ELF-1 (cell line): ENCODE measurements at regions not wholly inside any gene's neighbourhood (a gene's known extent, or its start where the extent isn't known, plus 50 kb on each side); places are given as distances from the start of the nearest gene placed in this dataset.

ENCODE experiments used
- DNase-seq: peaks from one replicate; pipeline ENCODE4 v3.0.0-alpha.2; 2016; ENCODE audit warnings: low read depth, low spot score

DNA sequence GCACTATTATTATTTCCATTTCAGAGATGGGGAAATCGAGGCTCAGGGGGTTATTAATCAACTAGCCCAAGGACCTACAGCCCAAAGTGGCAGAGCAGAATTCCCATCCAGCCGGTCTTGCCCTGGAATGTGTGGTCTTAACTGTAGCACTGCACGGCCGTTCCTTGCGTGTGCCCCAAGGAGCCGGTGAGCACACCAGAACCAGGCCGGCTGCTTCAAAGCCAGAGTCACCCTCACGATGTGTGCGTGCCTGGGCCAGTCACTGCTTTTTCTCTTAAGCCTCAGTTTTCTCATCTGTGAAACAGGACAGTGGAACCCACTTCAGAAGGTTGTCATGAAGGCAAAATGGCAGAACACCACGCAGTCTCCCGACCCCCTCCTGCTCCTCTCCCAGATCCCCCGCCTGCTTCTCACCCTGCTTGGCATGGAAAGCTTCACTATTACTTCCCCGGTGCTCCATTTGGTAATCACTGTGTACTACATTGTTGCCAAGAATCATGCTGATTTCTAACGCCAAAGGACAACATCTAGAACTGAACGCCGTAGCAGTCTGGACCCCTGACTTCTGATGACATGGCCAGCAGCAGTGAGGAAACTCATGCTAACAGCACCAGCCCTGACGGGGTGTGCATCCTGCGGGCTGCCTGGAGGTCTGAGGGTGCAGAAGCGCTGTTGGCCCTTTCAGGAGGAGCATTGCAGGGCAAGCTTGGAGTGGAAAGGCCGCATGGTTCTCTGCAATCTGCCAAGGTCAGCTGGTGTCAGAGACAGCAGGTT lies 106.8 kb upstream of the B3GAT1 start:
- DNase-seq, result no peak

DNA sequence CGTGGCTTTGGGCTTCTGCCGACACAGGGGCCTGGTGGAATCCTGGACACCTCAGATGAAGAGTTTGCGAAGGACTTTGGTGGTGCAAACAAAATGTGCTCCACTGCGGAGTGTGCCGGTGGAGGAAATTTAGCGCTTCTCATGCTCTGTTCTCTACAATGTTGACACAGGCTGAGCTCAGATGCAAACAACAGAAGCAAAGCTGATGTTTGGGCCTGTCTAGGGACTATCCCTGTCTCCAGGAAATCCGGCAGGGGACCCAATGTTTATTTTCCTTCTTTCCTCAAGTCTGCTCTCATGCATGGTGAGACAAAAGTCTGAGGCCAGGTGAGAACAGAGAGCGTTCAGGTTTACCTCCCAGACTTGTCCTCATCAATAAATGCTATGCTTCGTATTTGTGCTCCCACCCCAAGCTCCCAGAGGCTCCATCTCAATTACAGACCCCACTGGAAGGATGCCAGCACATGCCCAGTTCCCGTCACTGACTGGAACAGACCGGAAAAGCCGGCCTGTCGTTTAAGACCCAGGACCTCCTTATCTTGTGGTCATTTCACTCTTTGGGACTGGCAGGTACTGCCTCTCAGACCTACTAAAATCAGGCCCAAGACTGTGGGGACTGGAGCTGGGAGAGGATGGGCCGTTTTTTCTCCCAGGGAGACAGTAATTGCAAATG lies 105.7 kb upstream of the B3GAT1 start:
- no peak for DNase-seq

DNA sequence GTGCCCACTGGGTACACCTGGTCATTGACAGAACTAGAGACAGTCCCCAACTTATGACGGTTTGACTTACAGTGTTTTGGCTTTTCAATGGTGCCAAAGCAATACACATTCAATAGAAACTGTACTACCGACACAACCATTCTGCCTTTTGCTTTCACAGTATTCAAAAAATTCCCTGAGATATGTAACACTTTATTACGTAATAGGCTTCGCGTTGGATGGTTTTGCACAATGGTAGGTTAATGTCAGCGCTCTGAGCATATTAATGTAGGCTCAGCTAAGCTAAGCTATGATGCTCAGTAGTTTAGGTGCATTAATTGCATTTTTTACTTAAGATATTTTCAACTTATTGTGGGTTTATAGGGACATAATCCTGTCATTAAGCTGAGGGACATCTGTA lies 105.1 kb upstream of the B3GAT1 start:
- no peak for DNase-seq

DNA sequence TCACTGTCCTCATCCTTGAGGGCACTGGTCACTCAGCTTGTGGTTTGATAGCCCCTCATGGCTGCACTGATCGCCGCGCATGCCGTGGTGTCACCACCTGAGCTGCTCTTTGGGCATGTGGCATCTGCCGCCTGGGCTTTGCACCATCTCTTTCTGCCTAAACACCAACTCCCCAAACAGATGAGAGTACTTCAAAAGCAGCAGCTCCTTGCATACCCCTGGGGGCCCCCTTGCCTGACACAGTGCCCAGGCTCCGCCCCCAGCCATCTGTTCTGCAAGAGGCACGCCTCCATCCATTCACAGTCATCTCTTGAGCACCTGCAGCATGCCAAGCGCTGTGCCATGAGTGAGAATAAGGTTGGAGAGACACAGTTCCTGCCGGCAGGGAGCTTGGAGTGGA lies 104.5 kb upstream of the B3GAT1 start:
- DNase-seq, result no peak

DNA sequence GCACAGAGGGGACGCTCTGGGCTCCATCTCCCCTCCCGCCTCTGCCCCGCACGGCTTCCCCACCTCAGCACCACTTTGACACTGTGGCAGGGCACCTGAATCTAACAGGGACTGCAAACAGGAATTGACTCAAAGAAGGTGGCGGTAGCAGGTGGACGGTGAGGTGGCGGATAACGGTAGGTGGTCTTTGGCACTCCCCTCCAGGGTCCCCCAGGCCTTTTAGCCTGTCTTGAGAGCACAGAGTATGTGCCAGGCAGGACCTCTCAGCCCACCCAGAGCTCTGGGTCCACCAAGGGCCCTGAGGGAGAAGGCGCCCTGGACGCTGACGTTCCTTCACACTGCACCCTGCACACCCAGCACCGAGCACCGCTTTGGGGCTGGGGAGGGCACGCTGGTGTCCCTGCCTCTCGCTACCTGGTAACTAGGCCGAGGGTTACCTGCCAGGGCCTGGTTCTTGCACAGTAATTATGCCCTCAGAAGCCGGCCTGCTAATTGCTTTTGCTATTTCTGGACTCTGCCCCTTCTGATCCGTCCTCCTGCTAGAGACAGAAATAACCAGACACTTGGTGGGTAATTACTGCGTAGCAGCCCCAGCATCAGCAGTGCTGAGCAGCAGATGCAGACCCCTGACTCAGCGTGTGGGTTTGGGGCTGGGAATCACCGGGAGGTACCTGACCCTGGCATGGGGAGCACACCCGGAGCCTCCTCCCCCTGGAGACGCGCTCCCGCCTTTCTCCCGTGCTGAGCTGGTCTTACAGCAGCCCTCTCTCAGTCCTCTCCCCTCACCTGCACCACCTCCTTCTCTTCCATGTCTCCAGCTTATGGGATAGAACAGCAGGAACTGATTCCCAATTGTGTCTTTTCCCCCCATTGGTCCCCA lies 103.3 kb upstream of the B3GAT1 start:
- DNase-seq, result no peak

DNA sequence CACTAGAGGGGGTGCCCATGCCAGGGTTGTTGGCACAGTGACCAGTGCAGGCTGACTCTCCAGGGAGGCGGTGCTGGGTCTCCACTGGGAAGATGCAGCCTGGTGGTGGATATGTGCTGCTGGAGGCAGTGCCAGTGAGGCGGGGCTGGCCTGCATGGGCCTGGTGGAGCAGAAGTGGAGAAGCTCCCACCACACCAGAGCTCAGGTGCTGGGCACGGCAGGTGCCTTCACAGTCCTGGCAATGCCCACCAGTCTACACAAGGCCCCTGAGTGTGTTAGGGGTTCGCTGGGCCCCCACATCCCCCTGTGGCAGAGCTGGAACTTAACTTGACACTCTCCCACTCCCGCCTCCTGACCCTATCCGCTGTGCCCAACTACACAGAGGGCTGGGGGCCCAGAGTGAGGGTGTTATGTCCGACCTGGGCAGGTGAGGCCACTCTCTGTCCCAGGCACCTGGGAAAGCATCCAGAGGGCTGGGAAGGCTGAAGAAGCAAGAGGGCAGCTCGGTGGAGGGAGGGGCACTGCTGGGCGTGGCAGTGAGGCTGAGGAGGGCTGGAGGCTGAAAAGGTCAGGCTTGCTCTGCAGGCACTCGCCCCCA lies 102.4 kb upstream of the B3GAT1 start:
- DNase-seq, result no peak

DNA sequence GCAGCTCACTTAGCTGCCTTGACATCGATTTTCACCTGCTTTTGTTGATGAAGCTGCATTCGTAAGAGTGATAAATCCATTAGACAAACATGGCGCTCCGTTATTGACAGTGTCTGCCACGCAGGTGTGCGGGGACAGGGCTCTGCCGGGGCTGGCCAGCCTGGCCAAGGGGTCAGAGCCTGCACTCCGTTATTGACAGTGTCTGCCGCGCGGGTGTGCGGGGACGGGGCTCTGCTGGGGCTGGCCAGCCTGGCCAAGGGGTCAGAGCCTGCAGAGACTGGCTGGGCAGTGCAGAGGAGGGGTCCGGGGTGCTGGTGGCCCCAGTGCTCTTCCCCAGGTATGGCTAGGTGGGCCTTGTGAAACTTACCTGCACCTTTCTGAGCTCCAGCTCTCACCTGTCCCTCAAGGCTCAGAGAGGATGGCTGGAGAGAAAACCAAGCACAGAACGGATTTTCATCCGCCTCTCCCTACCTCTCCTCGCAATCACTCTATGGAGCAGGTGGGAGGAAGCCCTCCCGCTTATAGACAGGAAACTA lies 101.6 kb upstream of the B3GAT1 start:
- DNase-seq, result no peak

DNA sequence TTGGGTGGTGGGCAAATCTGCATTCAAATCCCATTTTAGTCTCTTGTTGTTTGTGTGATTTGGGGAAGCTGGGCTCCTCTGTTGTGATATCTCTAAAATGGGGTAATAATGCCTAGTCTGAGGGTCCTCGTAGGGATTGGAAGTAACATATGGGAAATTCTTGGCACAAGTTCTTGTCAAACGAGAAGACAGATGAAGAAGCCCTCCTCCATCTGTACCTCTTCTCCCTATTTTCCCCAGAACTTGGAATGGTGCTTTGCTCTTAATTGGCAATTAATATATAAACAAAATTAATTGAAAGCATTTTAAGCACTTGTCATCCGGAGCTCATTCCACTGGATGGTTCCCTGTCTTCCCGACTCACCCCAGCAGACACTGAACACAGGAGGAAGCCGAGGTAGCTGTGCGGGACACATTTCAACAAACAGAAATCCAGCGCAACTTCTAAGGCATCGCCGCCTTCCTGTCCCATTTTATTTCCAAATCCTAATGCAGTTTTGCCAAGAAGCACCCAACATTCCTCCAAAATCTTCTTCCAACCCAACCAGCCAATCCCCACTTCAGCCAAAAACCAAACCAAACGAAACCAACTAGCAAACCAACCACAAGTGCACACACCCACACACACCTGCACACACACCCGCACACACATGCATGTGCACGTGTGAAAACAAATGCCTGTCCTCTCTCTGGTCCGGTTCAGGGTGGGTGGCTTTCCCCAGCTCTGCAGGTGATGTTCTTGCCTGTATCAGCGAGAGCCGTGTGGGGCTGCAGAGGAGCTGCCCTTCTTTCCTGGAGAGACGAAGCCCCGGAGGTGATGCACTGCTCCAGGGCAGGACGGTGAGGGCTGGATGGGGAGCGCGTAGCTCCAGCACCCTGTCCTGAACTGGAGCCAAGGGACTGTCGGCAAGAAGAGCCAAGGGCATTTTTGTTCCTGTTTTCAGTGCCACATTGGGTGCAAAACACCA lies 100.8 kb upstream of the B3GAT1 start:
- DNase-seq, result no peak

DNA sequence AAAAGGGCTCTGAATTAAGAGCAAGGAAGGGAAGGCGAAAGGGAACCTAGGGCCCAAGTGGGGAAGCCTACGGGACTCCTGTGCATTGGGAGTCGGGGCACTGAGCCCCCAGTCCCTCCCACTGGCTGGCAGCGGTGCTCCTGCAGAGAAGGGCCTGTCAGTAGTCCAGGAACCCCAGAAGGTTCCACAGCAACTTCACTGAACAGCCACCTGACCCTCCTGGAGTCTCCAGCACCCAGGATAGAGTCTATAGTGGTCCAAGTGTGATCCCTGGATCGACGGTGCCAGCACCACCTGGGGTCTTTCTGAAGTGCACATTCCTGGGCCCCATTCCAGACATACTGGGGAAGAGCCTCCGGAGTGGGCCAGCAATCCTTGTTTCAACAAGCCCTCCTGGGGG lies 100.0 kb upstream of the B3GAT1 start:
- DNase-seq, result no peak

DNA sequence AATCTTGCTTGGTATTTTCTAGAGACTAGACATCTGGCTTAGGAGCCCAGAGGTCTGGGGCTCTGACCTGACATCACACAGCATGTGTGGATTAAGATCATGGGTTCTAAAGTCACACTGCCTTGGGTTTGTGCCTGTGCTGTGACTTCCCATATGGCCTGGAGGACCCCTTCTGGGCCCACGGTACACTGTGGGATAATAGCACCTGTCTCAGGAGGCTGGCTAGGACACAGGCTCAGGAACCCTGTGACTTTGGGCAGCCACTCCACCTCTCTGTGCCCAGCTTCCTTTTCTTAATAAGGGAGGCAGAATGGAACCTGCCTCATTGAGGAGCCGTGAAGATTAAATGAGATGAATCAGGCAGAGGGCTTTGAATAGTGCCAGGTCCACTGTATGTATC lies 99.2 kb upstream of the B3GAT1 start:
- DNase-seq, result no peak

DNA sequence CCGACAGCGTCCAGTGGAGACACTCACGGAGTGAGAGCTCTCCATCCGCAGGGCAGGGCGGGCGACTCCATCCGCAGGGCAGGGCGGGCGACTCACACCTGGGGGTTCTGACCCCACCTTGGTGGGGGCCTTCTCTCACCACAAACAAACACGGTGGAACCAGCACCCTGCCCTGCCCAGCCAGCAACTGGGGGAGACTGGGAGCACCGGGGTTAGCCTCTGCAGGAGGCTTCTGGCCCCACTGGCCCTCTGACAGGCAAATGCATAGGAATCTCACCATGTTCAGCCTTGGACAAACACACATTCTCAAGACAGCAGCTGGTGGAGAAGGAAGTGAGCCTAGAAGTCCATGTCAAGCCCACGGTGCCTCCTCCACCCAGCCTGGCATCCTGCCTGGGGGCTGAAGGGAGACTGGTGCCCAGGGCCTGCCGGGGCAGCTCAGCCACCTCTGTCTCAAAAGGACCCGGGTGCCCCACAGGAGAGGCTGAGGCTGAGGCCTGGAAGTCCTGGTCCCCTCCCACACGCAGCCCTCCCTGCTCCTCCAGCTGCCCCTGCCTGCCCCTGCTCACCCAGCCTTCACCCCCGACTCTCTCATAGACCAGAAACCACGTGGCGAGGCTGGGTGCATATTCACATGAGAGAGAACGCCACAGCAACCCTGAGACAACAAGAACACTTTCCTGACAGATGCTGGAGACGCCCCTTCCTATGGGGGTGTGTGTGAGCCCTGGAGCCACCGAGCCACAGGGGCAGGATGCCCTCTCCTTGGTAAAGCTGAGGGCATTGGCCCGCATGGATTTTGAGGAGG lies 98.4 kb upstream of the B3GAT1 start:
- no peak for DNase-seq

DNA sequence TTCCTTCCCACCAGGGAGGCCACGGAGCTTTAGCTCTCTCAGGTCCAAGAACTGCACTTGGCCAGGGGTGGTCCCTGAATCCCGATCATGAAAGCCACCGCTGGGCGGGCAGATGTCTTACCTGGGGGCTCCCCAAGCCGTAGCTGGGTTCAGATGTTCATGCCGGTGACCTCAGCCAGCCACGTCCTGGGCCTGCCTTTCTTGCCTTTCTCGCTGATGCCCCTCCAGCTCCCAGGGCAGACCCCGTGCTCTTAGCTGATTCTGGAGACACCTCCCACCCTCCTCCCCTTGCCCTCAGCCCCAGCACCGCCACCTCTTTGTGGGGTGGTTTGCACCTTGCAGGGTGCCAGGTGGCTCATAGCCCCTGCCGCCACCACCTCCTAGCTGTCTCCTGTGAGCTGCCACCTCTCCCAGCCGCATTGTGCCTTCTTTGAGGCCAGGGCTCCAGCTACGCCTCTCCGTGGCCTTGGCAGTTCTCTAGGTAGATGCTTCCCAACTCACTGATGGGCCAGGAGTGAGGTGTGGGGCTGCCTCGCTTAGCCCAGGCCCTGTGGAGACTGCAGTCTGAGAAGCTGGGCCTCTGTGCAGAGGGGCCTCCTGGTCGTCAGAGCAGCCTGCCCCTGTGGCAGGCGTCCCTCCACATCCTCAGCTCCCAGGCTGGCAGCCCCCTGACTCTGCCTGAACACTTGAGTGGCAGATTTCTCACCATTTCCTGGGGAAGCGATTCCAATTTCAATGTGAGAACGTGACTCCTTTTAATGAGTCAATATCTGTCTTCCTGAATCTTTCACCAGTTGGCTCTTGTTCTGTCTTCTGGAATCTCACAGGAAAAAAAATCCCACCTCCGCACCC lies 97.6 kb upstream of the B3GAT1 start:
- no peak for DNase-seq

DNA sequence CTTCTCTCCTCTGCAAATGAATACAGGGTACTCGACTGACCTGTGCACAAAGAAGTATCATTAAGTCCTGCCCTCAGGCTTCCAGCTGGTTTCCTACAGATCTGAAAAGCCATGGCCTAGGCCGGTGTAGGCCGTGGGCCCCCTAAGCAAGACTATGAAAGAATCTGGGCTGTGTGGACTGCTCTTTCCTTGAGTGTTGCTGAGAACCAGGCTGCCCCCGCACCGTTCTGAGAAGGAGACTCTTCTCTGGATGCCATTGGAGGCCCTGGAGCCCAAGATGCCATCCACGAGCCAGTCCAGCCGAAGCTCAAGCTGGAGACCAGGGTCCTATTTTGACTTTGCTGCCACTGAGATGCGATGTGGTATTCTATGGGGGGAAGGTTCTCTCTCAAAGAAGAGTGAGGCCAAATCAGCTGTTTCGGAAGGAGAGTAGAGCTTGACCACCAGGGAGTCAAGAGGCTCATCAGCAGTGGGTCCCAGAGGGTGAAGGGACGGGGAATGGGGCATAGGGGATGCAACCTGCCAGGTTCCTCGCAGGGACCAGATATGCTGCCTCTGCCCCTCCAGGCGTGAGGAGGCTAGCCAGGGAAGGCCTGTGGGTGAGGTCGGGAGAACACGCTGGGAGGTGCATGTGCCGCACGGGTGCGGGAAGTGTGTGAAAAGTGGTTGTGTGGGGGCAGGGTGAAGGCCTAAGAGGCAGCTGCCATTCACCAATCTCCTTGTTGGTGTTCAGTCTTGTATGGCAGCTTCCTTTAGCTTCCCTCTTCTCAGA lies 96.4 kb upstream of the B3GAT1 start:
- DNase-seq, result no peak

DNA sequence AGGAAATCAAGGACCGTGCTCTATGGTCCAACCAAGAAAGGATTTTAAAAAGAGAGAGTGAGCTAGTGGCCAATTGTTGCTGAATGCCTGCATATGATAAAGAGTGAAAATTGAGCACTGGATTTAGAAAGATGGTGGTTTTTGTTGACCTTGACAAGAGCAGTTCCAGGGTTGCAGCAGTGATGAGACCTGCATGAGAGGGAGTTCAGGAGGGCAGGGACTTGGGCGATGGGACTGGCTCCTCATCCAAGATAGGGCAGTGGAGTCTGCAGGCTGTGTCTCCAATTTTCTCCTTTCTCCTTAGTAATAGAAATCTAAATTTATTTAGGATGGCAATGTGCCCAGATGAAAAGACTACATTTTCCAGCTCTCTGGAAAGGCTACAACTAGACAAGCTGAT lies 94.0 kb upstream of the B3GAT1 start:
- no peak for DNase-seq

DNA sequence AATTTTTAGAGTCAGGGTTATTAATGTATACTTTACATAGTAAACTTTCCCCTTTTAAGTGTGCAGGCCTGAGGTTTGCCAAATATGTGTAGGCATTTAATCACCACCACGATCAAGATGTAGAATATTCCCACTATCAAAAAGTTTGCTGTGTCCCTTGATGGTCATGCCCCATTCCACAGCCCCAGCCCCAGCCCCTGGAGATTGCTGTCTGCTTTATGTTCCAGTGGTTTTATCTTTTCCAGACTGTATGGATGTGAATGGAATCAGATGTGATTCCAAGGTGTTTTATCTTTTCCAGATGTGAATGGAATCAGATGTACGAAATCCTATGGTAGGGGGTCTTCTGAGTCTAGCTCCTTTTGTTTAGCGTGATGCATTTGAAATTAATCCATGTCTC lies 93.1 kb upstream of the B3GAT1 start:
- no peak for DNase-seq

DNA sequence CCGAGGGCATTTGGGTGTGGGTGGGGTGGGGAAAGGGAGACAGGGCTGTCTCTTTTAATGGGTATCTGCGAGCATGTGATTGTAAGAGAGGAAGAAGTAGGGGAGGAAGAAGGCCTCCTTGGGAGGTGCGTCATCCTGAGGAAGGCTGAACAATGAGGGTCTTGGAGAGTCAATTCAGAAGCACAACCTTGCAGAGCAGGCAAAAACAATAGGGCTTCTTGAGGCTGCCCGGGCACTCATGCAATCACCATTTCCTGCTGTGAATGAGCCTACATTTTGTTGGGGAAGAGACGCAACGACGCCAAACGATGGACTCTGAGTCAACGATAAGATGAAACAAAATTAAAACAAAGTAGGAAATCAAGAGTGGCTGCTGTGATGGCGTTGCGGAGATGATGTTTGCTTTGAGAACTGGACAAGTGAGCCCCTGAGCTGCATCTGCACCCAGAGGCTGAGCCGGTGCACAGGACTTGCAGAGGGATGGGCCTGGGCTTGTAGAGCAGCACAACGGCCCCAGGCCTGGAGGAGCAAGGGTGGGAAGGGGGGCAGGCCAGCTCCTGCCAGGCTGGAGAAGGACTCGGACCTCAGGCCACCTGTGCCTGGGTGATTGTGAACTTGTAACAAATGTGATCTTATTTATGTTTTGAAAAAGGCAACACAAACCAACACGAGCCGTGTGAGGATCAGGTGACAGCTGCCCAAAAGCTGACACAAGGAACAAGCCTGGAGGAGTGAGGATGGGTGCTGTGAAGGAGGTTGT lies 92.3 kb upstream of the B3GAT1 start:
- DNase-seq, result no peak

DNA sequence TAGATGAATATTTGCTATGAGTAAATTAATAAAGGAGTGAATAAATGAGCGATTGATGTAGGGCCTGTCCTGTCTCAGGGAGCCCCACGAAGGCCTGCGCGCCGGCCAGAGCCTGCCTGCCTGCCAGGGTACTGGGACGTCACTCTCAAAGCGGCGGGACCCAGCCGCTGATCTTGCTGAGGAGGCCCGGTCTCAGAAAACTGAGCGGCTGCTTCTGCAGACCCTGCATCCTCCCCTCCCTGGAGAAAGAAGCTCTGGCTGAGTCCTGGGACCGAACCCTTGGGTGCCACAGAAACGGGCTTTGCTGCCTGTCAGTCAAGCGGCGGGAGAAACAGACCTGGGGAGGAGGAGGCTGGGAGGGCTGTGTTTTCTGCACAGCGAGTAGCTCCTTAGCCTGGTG lies 91.6 kb upstream of the B3GAT1 start:
- DNase-seq, result no peak
